B cell (primary cell): ENCODE measurements at regions not wholly inside any gene's neighbourhood (a gene's known extent, or its start where the extent isn't known, plus 50 kb on each side); places are given as distances from the start of the nearest gene placed in this dataset.
"Not testable (repeated sequence)": the region's sequence is repeated elsewhere in the genome, so short reads cannot be mapped to it uniquely, and the experiment has no call there.

Experiments used
- CTCF ChIP-seq: fragments of 200-600 bp; IDR thresholded peaks from one replicate; pipeline ENCODE4 v1.8.0; 2022; ENCODE audit warnings: antibody characterized with exemption, mild to moderate bottlenecking
- EZH2 ChIP-seq: IDR thresholded peaks from 2 replicates; pipeline ENCODE4 v1.6.1; 2012; ENCODE audit warnings: borderline replicate concordance, low read depth, mild to moderate bottlenecking, moderate library complexity, low read length; ENCODE audit not compliant: insufficient read depth, poor library complexity, severe bottlenecking

- TF ChIP-seq EZH2, CTCF: not testable (repeated sequence)
Observed at GRCh38 chr10:38383800-38384199, 289.7 kb downstream of the ZNF37A start.
